HG03457 (cell line): ENCODE measurements at regions not wholly inside any gene's neighbourhood (a gene's known extent, or its start where the extent isn't known, plus 50 kb on each side); places are given as distances from the start of the nearest gene placed in this dataset.
"Not testable (repeated sequence)": the region's sequence is repeated elsewhere in the genome, so short reads cannot be mapped to it uniquely, and the experiment has no call there.

Source experiments
- ATAC-seq: cut with Tn5 transposase; IDR thresholded peaks from one replicate; pipeline ENCODE4 v1.9.1; 2021; ENCODE audit warnings: moderate number of reproducible peaks; ENCODE audit not compliant: unreplicated experiment

DNA sequence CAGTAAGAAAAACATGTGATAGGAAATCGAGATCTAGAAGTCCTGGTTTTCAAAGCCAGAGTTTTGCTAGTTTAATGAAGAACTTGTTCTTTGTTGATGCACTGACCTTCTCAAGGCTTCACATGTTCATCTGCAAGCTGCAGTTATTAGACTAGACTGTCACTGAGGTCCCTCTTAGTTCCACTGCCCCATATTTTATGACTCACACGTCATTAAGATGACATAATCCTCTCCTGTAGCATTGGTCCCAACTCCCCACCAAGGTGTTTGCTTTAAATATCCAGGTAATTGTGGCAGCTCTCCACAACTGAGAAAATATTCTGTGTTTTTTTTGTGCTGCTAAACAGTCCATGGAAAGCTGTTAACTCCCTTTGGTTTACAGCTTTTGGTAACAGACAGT, 149.7 kb downstream of the MREG start:
- ATAC-seq = no peak

DNA sequence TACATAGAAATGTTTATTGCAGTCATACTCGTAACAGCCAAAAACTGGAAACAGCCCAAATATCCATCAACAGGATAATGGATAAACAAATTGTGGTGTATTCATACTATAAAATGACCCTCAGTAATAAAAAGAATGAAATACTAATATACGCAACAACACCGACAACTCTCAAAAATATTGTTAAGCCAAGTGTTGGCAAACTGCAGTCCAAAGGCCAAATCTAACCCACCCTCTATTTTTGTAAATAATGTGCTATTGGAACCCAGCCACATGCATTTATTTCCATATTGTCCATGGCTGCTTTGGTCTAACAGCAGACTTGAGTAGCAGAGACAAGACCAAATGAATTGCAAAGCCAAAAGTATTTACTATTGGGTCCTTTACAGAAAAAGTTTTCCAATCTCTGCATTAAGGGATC, 151.0 kb downstream of the MREG start:
- ATAC-seq = no peak

DNA sequence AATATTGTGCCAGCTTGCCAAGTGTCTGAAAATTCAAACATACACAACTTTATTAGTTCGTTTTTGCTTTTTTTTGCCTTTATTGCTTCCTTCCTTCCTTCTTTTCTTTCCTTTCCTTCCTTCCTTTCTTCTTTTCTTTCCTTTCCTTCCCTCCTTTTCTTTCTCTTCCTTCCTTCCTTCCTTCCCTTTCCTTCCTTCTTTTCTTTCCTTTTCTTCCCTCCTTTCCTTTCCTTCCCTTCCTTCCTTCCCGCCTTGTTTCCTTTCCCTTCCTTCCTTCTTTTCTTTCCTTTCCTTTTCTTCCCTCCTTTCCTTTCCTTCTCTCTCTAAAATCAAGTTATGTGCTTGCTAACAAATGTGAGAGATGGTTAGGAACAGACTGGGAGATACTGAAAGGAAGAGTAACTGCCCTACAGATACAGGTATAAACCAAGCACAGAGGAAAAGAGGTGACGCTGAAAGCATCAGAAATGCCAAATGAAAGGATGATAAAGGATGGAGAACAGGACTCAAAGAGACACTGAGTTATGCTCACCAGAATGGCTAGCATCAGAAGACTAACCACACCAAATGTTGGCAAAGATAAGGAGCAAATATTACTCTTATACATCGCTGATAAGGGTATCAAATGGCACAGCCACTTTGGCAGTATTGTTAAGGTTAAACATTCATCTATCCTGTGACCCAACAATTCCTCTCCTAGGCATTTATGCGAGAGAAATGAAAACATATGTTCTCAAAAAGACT, 151.6 kb downstream of the MREG start:
- ATAC-seq = no peak

DNA sequence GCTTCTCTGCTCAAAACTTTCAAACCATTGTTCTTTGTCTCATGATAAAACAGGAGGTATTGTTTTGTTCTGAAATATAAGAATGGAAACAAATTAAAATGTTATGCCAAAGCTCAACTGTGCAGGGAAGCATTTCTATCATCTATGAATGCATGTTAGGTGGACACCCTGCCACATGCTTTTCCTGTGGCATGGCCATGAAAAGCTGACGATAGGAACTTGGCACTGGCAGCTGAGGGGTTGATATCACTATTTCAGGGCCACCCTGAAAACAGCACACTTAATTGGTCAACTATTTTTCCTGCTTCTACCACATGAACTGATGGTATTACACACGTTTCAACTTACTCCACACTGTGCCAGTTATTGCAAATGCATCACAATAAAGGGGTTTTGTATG, 157.3 kb downstream of the MREG start:
- no peak for ATAC-seq

DNA sequence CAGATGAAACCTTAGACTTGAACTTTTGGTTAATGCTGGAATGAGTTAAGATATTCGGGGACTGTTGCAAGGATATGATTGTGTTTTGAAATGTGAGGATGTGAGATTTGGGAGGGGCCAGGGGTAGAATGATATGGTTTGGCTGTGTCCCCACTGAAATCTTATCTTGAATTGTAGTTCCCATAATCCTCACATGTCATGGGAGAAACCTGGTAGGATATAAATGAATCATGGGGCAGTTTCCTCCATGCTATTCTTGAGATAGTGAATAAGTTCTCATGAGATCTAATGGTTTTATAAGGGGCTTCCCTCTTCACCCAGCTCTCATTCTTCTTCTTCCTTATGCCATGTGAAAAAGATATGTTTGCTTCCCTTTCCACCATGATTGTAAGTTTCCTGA, 158.0 kb downstream of the MREG start:
- ATAC-seq = not testable (repeated sequence)

DNA sequence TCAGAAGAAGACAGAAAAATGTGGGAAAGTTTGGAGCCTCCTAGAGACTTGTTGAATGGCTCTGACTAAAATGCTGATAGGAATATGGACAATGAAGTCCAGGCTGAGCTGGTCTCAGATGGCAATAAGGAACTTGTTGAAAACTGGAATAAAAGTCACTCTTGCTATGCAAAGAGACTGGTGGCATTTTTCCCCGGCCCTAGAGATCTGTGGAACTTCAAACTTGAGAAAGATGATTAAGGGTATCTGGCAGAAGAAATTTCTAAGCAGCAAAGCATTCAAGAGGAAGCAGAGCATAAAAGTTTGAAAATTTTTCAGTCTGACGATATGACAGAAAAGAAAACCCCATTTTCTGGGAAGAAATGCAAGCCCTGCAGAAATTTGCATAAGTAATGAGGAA, 159.3 kb downstream of the MREG start:
- ATAC-seq = no peak

DNA sequence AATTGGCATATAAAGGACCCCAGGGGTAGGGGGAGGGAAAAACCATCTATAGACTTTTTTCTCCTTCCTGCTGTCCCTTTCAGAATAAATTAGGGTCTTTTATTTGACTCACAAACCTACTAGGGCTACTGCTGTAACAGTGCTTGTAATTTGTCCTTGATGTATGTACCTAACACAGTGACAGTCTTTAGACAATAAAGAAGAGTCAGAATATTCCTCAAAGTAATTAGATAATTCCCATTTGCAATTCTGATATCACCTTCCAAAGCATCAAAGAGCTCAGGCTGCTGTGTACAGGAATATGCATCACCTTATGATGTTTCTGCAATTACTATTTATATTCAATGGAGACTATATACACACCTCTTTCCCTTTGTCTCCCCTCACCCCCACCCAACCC, 161.7 kb downstream of the MREG start:
- ATAC-seq = no peak

- no peak for ATAC-seq
Observed at GRCh38 chr2:215851082-215851481, 162.3 kb downstream of the MREG start.

GRCh38 chr2:215850380-215850779, 163.0 kb downstream of the MREG start:
- no peak for ATAC-seq

GRCh38 chr2:215849771-215850170, 163.6 kb downstream of the MREG start:
- no peak for ATAC-seq

GRCh38 chr2:215848698-215849097, 164.7 kb downstream of the MREG start:
- ATAC-seq = no peak

DNA sequence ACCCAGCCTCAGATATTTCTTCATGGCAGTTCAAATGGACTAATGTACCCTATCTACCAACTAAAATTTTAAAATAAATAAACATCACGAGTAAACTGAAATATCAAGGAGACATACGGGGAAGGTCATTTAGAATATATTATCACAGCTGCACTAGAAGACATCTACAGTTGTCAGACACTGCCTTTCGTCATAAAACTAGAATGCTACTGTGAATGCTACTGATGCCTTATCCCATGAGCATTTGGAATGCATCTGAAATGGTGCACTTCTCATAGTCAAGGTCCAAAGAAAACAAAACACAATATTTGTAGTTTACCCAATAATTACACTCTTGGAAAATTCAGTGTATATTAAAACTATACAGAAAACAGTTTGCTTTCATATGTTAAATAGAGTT, 165.2 kb downstream of the MREG start:
- no peak for ATAC-seq

GRCh38 chr2:215847718-215848117, 165.6 kb downstream of the MREG start:
- no peak for ATAC-seq

GRCh38 chr2:215847056-215847455, 166.3 kb downstream of the MREG start:
- no peak for ATAC-seq

DNA sequence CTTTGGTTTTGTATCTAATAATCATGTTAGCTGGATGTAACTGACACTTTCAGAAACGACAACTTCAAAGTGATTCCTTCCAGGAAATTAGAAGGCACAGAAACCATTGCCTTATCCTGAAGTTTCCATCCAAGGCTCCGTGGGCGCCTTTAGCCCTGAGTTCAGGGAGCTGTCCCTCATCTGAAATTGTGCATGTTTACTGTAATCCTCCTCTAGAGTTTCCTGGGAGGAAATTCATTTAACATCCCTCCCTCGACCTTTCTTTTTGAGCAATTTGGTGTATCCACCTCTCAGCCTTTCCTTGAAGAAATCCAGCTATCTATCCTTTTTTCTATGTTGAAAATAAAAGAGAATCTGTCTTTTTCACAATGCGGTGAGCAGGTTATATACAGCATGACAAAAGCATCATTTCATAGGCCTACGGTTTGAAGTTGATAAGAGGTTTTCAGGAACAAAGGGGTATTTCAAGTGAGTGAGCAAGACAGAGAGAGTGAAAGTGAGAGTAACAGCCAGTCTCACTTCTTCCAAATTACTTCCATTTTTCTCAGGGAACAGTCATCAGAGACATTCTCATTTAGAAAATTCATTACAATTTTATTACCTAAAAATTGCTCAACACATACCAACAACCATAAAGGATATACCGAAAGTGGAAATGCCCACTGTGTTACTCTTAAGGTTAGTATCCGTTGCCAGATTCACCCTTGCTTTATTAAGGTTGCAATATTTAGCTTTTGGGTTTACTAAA, 167.3 kb downstream of the MREG start:
- ATAC-seq = peak; percentile 62

DNA sequence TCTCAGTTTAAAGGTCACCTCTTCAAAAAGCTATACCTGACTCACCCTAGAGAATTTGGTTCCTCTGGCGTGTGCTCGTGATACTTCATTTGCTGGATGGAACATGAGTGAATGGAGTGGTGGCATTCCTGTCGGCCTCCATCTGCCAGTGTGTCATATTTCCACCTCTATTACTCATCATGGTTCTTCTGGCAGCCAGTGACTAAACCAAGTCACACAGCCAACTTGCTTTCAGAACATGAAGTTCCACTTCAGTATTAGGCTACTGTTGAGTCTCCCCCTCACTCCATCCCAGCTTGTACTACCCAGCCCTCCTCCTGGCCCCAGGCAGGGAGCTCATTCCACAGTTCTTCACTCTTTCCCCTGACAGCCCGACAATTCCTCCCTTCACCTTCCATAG, 169.8 kb downstream of the MREG start:
- ATAC-seq = no peak

DNA sequence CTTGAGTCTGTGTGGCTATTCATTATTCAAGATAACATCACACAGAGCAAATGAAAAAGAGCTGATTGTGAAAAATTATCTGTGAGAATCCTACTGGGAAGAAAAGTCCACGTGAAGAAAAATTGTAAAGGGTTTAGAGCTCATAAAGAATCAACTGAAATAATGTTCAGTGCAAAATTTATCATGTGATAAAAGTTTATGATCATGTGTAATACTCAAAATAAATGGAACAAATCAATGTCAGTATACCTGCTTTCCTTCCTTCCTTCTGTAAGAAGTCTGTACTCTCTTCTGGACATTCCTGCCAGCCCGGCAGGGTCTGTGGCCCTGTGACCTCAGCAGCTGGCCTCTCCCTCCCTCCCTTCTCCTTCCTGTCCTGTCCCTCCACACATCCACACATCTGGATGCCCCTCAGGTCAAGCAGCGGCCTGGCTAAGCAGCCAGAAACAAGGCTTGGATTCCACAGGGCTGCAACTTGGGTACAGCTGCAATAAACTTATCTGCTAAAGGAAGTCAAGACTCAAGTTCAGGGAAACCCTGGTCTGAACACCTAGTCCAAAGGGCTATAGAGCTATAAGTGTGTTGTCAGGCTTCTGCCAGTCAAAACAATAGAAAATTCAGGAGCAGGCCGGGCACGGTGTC, 172.1 kb downstream of the MREG start:
- ATAC-seq = no peak

GRCh38 chr2:215839816-215840215, 173.5 kb downstream of the MREG start:
- no peak for ATAC-seq

- ATAC-seq = no peak
Observed at GRCh38 chr2:215839309-215839708, 174.0 kb downstream of the MREG start.

- ATAC-seq = no peak
Observed at GRCh38 chr2:215836881-215837280, 176.5 kb downstream of the MREG start.

DNA sequence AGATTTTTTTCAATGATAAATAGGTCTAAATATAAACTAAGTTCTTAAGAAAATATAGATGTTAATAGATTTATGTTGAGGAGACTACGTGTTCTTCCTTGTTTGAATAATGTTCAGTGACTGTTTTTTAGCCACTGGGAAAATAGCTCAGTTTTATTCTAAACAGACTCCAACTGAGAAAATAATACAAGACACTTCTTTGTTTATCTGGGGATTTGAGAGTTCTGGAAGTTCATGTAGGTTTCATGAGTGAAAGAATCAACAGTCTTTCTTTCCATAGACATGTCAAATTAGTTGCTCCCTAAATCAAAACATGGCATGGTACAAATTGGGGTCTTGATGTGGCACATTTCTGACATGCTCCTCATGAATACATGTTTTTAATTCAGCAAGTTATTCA, 177.7 kb downstream of the MREG start:
- ATAC-seq = no peak

- no peak for ATAC-seq
Observed at GRCh38 chr2:215835231-215835630, 178.1 kb downstream of the MREG start.
